ENCODE measurements at regions not wholly inside any gene's neighbourhood (a gene's known extent, or its start where the extent isn't known, plus 50 kb on each side); places are given as distances from the start of the nearest gene placed in this dataset.

DNA sequence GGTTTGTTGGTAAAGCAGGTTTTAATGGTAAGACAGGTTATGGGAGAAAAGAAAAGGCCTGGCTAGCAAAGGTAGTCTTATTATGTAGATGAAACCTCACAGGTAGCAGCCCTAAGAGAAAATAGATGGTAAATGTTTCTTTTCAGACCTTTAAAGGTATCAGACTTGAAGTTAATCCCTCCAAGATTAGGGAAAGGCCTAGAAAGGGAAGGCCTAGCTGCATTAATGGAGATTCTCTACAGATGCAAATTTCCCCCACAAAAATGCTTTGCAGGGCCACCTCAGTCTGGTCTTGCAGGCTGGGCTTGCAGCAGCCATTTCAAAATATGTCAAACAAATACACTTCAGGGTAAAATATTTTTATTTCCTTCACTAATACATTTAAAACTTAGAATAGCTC lies 1410.6 kb downstream of the RPA4 start:
- TF ChIP-seq, protein P1, sequence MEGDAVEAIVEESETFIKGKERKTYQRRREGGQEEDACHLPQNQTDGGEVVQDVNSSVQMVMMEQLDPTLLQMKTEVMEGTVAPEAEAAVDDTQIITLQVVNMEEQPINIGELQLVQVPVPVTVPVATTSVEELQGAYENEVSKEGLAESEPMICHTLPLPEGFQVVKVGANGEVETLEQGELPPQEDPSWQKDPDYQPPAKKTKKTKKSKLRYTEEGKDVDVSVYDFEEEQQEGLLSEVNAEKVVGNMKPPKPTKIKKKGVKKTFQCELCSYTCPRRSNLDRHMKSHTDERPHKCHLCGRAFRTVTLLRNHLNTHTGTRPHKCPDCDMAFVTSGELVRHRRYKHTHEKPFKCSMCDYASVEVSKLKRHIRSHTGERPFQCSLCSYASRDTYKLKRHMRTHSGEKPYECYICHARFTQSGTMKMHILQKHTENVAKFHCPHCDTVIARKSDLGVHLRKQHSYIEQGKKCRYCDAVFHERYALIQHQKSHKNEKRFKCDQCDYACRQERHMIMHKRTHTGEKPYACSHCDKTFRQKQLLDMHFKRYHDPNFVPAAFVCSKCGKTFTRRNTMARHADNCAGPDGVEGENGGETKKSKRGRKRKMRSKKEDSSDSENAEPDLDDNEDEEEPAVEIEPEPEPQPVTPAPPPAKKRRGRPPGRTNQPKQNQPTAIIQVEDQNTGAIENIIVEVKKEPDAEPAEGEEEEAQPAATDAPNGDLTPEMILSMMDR (optimal IDR thresholded peaks at IDR 0.05 in 1 of 3, IDR thresholded peaks at IDR 0.05 in 1 of 3, conservative IDR thresholded peaks at IDR 0.05 in 1 of 3; ENCODE audit: extremely low read depth in 1 of 3, insufficient read depth in 2 of 3, low read length in 3 of 3) = no peak
- no peak for TF ChIP-seq EZH2 (IDR thresholded peaks at IDR 0.05; ENCODE audit: low read length)

Measured in keratinocyte (primary cell).